Astrocyte (in vitro differentiated cells and primary cell): ENCODE measurements at regions not wholly inside any gene's neighbourhood (a gene's known extent, or its start where the extent isn't known, plus 50 kb on each side); places are given as distances from the start of the nearest gene placed in this dataset.

Source experiments
- CTCF ChIP-seq: IDR thresholded peaks from 2 replicates; pipeline ENCODE4 v1.5.1; 2011; ENCODE audit warnings: low read depth, mild to moderate bottlenecking, inconsistent platforms, low read length, moderate library complexity; ENCODE audit not compliant: insufficient read depth
- EZH2 ChIP-seq: IDR thresholded peaks from 2 replicates; pipeline ENCODE4 v1.6.1; 2012; ENCODE audit warnings: mild to moderate bottlenecking, low read length, inconsistent platforms; ENCODE audit not compliant: insufficient read depth

- TF ChIP-seq CTCF (no peak), EZH2 (no peak)
These were observed 110.8 kb upstream of the NR2F2 start for GRCh38 chr15:96219681-96220080.
